K562 (cell line): ENCODE measurements at regions not wholly inside any gene's neighbourhood (a gene's known extent, or its start where the extent isn't known, plus 50 kb on each side); places are given as distances from the start of the nearest gene placed in this dataset.

Source experiments
- ATF7 ChIP-seq: fragments of 450-650 bp; IDR thresholded peaks from 2 replicates; pipeline ENCODE4 v1.7.1; 2014; ENCODE audit warnings: mild to moderate bottlenecking, moderate library complexity
- CEBPG ChIP-seq, 3 experiments: fragments of 200-800 bp in 1 of 3; sonication (Bioruptor generic) in 1 of 3; sonication (generic) in 1 of 3; formaldehyde crosslinking in 1 of 3; IDR thresholded peaks in 2 of 3; conservative IDR thresholded peaks in 1 of 3; 2 replicates each; pipeline versions ENCODE4 v1.6.1 to v1.8.0; 2016 to 2022; ENCODE audit warnings: missing compliant biosample characterization in 2 of 3, missing genetic modification characterization in 2 of 3, mild to moderate bottlenecking in 1 of 3, missing genetic modification reagents in 1 of 3
- EP300 ChIP-seq: IDR thresholded peaks from 2 replicates; pipeline ENCODE4 v1.6.1; 2012; ENCODE audit warnings: low read length, improper control_type of control experiment
- HDAC1 ChIP-seq, 2 experiments: fragments of 450-650 bp; IDR thresholded peaks; 2 replicates each; pipeline ENCODE4 v1.6.1; 2016 to 2017; ENCODE audit warnings: inconsistent platforms in 1 of 2, mild to moderate bottlenecking in 1 of 2, moderate library complexity in 1 of 2
- HNRNPK ChIP-seq: fragments of 200-400 bp; formaldehyde crosslinking; IDR thresholded peaks from one replicate; pipeline ENCODE4 v1.6.1; 2018; ENCODE audit warnings: mild to moderate bottlenecking, low read depth, low read length; ENCODE audit not compliant: poor library complexity, severe bottlenecking
- KDM5B ChIP-seq: fragments of 200-600 bp; sonication (generic); IDR thresholded peaks from 2 replicates; pipeline ENCODE4 v1.6.1; 2012; ENCODE audit warnings: low read depth, mild to moderate bottlenecking, moderate library complexity, low read length, control low read depth, inconsistent platforms; ENCODE audit not compliant: insufficient replicate concordance
- L3MBTL2 ChIP-seq: fragments of 450-650 bp; IDR thresholded peaks from 2 replicates; pipeline ENCODE4 v1.6.1; 2016; ENCODE audit warnings: mild to moderate bottlenecking, moderate library complexity
- MTA1 ChIP-seq: fragments of 450-650 bp; IDR thresholded peaks from 2 replicates; pipeline ENCODE4 v1.6.1; 2017; ENCODE audit warnings: borderline replicate concordance
- NCOR1 ChIP-seq: fragments of 450-650 bp; IDR thresholded peaks from 2 replicates; pipeline ENCODE4 v1.6.1; 2016; ENCODE audit warnings: mild to moderate bottlenecking, moderate library complexity
- PYGO2 ChIP-seq: fragments of 450-650 bp; IDR thresholded peaks from 2 replicates; pipeline ENCODE4 v1.6.1; 2016; ENCODE audit warnings: mild to moderate bottlenecking, missing genetic modification characterization, moderate library complexity, missing compliant biosample characterization
- RB1 ChIP-seq: fragments of 450-650 bp; IDR thresholded peaks from 2 replicates; pipeline ENCODE4 v1.6.1; 2017; ENCODE audit warnings: low read depth, mild to moderate bottlenecking
- SMARCE1 ChIP-seq: fragments of 450-650 bp; IDR thresholded peaks from 2 replicates; pipeline ENCODE4 v1.7.1; 2016; ENCODE audit warnings: mild to moderate bottlenecking
- SP2 ChIP-seq: IDR thresholded peaks from 2 replicates; pipeline ENCODE4 v1.6.1; 2011; ENCODE audit warnings: mild to moderate bottlenecking, low read depth, low read length, moderate library complexity; ENCODE audit not compliant: poor library complexity, severe bottlenecking; ENCODE audit errors: extremely low read depth
- TBL1XR1 ChIP-seq, 2 experiments: IDR thresholded peaks; 2 replicates each; pipeline ENCODE4 v1.6.1; 2012; ENCODE audit warnings: improper control_type of control experiment in 2 of 2, low read length in 2 of 2, mild to moderate bottlenecking in 1 of 2
- ZBTB1 ChIP-seq: sonication (generic); formaldehyde crosslinking; IDR thresholded peaks from 2 replicates; pipeline ENCODE4 v1.8.1; 2023; ENCODE audit warnings: missing genetic modification reagents, low read depth, mild to moderate bottlenecking, borderline replicate concordance
- ZFP36 ChIP-seq: fragments of 150-350 bp; IDR thresholded peaks from 2 replicates; pipeline ENCODE4 v1.6.1; 2018; ENCODE audit warnings: low read length, low read depth; ENCODE audit not compliant: partially characterized antibody
- ZKSCAN1 ChIP-seq: fragments of 150-350 bp; IDR thresholded peaks from 2 replicates; pipeline ENCODE4 v1.6.1; 2016; ENCODE audit warnings: low read depth, low read length
- ZNF766 ChIP-seq: fragments of 200-800 bp; sonication (Bioruptor generic); conservative IDR thresholded peaks from 2 replicates; pipeline ENCODE4 v1.6.1; 2016; ENCODE audit warnings: missing genetic modification characterization, missing compliant biosample characterization
- TF ChIP-seq, protein P1 (sequence below): fragments of 450-650 bp; IDR thresholded peaks from 2 replicates; pipeline ENCODE4 v1.7.1; 2018; ENCODE audit warnings: mild to moderate bottlenecking, low read depth; ENCODE audit not compliant: partially characterized antibody
- TF ChIP-seq, protein P2 (sequence below): fragments of 450-650 bp; IDR thresholded peaks from 2 replicates; pipeline ENCODE4 v1.6.1; 2018; ENCODE audit warnings: mild to moderate bottlenecking, low read depth; ENCODE audit not compliant: partially characterized antibody
- TF ChIP-seq, protein P3 (sequence below): IDR thresholded peaks from 2 replicates; pipeline ENCODE4 v1.6.1; 2012; ENCODE audit warnings: low read depth, low read length, improper control_type of control experiment, borderline replicate concordance

DNA sequence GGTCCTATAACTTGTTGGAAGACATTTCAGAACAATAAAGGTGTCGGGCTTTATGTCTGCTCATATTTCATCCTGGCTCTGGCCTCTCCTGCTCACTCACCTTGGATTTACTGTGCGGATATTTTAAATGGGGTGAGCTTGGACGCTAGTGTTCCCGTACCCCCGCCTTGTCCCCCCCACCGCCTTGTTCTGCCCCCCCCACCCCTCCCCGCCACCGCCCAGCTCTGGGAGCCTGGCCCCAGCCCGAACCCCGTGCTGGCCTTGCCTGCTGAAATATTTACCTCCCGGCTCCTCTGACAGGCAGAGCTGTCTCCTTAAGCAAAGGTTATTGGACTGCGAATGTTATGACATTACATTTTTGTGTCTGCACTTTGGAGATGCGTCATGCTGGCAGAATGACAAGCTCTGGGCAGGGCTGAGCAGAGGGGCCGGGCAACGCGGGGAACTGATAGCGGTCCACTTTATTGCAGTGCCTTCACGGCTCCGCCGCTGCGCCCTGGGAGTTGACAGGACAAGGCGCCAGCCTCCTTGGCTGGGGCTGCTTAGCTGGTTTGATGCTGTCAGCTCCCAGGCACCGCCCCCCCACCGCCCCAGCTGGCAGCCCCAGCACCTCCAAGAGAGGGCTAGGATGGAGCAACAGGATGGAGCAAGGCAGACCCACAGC is 222.5 kb upstream of the GSE1 start (continued):
- no peak; the same call in 1 of the 2 replicates for TF ChIP-seq CEBPG (CRISPR knock-in tag; IDR thresholded peaks at IDR 0.05)
- 0 out of 4 replicates have a peak, but pooled peaks of 1 of the 2 experiments have one; percentile 11 for TF ChIP-seq CEBPG (tag; conservative IDR thresholded peaks at IDR 0.05 in 1 of 2, IDR thresholded peaks at IDR 0.05 in 1 of 2)
- TF ChIP-seq ZNF766 (CRISPR knock-in tag) = peak; percentile 56; the same call in 1 of the 2 replicates
- 0 out of 2 replicates have a peak, but pooled peaks have one; percentile 13 for TF ChIP-seq RB1
- 0 out of 2 replicates have a peak, but pooled peaks have one; percentile 53 for TF ChIP-seq NCOR1
- TF ChIP-seq TBL1XR1 (IDR thresholded peaks at IDR 0.05; ENCODE audit: low read length in 2 of 2) = peak in 1 of 2 experiments; percentile 65; a peak in 1 of 4 replicates
- peak; percentile 29 for TF ChIP-seq ZFP36
- TF ChIP-seq MTA1 = no peak
- TF ChIP-seq, protein P1, sequence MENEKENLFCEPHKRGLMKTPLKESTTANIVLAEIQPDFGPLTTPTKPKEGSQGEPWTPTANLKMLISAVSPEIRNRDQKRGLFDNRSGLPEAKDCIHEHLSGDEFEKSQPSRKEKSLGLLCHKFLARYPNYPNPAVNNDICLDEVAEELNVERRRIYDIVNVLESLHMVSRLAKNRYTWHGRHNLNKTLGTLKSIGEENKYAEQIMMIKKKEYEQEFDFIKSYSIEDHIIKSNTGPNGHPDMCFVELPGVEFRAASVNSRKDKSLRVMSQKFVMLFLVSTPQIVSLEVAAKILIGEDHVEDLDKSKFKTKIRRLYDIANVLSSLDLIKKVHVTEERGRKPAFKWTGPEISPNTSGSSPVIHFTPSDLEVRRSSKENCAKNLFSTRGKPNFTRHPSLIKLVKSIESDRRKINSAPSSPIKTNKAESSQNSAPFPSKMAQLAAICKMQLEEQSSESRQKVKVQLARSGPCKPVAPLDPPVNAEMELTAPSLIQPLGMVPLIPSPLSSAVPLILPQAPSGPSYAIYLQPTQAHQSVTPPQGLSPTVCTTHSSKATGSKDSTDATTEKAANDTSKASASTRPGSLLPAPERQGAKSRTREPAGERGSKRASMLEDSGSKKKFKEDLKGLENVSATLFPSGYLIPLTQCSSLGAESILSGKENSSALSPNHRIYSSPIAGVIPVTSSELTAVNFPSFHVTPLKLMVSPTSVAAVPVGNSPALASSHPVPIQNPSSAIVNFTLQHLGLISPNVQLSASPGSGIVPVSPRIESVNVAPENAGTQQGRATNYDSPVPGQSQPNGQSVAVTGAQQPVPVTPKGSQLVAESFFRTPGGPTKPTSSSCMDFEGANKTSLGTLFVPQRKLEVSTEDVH = no peak
- no peak for TF ChIP-seq HNRNPK
- TF ChIP-seq SMARCE1 = peak; percentile 79
- TF ChIP-seq HDAC1 (IDR thresholded peaks at IDR 0.05) = peak in 1 of 2 experiments; percentile 65; a peak in 2 of 4 replicates
- TF ChIP-seq KDM5B = peak; percentile 33
- TF ChIP-seq ZKSCAN1 = peak; percentile 51; the same call in 1 of the 2 replicates
- TF ChIP-seq EP300 = peak; percentile 62
- no peak for TF ChIP-seq SP2
- TF ChIP-seq, protein P2, sequence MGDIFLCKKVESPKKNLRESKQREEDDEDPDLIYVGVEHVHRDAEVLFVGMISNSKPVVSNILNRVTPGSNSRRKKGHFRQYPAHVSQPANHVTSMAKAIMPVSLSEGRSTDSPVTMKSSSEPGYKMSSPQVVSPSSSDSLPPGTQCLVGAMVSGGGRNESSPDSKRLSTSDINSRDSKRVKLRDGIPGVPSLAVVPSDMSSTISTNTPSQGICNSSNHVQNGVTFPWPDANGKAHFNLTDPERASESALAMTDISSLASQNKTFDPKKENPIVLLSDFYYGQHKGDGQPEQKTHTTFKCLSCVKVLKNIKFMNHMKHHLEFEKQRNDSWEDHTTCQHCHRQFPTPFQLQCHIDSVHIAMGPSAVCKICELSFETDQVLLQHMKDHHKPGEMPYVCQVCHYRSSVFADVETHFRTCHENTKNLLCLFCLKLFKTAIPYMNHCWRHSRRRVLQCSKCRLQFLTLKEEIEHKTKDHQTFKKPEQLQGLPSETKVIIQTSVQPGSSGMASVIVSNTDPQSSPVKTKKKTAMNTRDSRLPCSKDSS = no peak
- TF ChIP-seq L3MBTL2 = 0 out of 2 replicates have a peak, but pooled peaks have one; percentile 59
- TF ChIP-seq PYGO2 (tag) = no peak
- TF ChIP-seq ZBTB1 = no peak
- TF ChIP-seq, protein P3, sequence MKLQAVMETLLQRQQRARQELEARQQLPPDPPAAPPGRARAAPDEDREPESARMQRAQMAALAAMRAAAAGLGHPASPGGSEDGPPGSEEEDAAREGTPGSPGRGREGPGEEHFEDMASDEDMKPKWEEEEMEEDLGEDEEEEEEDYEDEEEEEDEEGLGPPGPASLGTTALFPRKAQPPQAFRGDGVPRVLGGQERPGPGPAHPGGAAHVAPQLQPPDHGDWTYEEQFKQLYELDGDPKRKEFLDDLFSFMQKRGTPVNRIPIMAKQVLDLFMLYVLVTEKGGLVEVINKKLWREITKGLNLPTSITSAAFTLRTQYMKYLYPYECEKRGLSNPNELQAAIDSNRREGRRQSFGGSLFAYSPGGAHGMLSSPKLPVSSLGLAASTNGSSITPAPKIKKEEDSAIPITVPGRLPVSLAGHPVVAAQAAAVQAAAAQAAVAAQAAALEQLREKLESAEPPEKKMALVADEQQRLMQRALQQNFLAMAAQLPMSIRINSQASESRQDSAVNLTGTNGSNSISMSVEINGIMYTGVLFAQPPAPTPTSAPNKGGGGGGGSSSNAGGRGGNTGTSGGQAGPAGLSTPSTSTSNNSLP = peak; percentile 26; the same call in 1 of the 2 replicates
- peak; percentile 81; the same call in 1 of the 2 replicates for TF ChIP-seq ATF7
